22Rv1 (cell line): ENCODE measurements at regions not wholly inside any gene's neighbourhood (a gene's known extent, or its start where the extent isn't known, plus 50 kb on each side); places are given as distances from the start of the nearest gene placed in this dataset.

Source experiments
- CTCF ChIP-seq: fragments of 450-650 bp; IDR thresholded peaks from 2 replicates; pipeline ENCODE4 v1.5.1; 2017; ENCODE audit warnings: mild to moderate bottlenecking
- ZFX ChIP-seq: fragments of 450-650 bp; IDR thresholded peaks from 2 replicates; pipeline ENCODE4 v1.6.1; 2017; ENCODE audit warnings: antibody characterized with exemption, borderline replicate concordance

GRCh38 chr3:28826840-28827239 is 454.0 kb upstream of the RBMS3 start:
- no peak for TF ChIP-seq CTCF
- TF ChIP-seq ZFX = no peak
